ENCODE measurements at regions not wholly inside any gene's neighbourhood (a gene's known extent, or its start where the extent isn't known, plus 50 kb on each side); places are given as distances from the start of the nearest gene placed in this dataset.

DNA sequence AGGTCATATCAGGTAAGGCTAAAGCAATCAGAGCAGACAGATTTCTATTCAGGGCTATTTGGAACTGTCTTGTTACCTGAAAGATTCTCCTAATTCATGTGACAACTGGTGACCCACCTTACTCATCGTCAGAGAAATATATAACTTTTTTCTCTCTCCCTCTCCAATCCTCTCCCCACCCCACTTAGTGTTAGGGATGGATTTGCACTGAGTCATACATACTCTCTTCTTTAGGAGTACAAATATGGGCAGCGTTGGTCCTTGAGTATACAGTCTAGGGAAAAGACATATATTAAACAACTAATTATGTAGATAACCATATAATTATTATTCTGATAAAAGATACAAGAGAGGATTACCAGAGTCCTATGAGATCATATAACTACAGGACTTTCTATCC, 246.3 kb downstream of the HHIPL2 start:
- H3K27ac Mint-ChIP-seq: no peak overlapping the region
- H3K4me3 Mint-ChIP-seq: no peak overlapping the region
- CTCF ChIA-PET: no interaction called here
- no peaks in the 10 kb centered on the region for H3K27me3 Mint-ChIP-seq (ENCODE audit: low read depth)
- no peaks in the 10 kb centered on the region for H3K4me1 Mint-ChIP-seq
- TF ChIP-seq ZNF219 (CRISPR knock-in tag; IDR thresholded peaks at IDR 0.05; ENCODE audit: borderline replicate concordance) (no peak), ATF1 (CRISPR knock-in tag; IDR thresholded peaks at IDR 0.05) (no peak), CREM (CRISPR knock-in tag; IDR thresholded peaks at IDR 0.05) (no peak), NFATC4 (CRISPR knock-in tag; IDR thresholded peaks at IDR 0.05) (no peak), HMGA2 (CRISPR knock-in tag; IDR thresholded peaks at IDR 0.05) (no peak), ZNF317 (CRISPR knock-in tag; IDR thresholded peaks at IDR 0.05; ENCODE audit: borderline replicate concordance, low read depth) (no peak), GTF2I (CRISPR knock-in tag; conservative IDR thresholded peaks at IDR 0.05) (no peak)
- TF ChIP-seq, protein P1, sequence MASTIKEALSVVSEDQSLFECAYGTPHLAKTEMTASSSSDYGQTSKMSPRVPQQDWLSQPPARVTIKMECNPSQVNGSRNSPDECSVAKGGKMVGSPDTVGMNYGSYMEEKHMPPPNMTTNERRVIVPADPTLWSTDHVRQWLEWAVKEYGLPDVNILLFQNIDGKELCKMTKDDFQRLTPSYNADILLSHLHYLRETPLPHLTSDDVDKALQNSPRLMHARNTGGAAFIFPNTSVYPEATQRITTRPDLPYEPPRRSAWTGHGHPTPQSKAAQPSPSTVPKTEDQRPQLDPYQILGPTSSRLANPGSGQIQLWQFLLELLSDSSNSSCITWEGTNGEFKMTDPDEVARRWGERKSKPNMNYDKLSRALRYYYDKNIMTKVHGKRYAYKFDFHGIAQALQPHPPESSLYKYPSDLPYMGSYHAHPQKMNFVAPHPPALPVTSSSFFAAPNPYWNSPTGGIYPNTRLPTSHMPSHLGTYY (CRISPR knock-in tag; IDR thresholded peaks at IDR 0.05): no peak
- TF ChIP-seq, protein P2, sequence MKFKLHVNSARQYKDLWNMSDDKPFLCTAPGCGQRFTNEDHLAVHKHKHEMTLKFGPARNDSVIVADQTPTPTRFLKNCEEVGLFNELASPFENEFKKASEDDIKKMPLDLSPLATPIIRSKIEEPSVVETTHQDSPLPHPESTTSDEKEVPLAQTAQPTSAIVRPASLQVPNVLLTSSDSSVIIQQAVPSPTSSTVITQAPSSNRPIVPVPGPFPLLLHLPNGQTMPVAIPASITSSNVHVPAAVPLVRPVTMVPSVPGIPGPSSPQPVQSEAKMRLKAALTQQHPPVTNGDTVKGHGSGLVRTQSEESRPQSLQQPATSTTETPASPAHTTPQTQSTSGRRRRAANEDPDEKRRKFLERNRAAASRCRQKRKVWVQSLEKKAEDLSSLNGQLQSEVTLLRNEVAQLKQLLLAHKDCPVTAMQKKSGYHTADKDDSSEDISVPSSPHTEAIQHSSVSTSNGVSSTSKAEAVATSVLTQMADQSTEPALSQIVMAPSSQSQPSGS (CRISPR knock-in tag; IDR thresholded peaks at IDR 0.05; ENCODE audit: borderline replicate concordance, low read depth): no peak
- TF ChIP-seq, protein P3, sequence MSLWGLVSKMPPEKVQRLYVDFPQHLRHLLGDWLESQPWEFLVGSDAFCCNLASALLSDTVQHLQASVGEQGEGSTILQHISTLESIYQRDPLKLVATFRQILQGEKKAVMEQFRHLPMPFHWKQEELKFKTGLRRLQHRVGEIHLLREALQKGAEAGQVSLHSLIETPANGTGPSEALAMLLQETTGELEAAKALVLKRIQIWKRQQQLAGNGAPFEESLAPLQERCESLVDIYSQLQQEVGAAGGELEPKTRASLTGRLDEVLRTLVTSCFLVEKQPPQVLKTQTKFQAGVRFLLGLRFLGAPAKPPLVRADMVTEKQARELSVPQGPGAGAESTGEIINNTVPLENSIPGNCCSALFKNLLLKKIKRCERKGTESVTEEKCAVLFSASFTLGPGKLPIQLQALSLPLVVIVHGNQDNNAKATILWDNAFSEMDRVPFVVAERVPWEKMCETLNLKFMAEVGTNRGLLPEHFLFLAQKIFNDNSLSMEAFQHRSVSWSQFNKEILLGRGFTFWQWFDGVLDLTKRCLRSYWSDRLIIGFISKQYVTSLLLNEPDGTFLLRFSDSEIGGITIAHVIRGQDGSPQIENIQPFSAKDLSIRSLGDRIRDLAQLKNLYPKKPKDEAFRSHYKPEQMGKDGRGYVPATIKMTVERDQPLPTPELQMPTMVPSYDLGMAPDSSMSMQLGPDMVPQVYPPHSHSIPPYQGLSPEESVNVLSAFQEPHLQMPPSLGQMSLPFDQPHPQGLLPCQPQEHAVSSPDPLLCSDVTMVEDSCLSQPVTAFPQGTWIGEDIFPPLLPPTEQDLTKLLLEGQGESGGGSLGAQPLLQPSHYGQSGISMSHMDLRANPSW (CRISPR knock-in tag; conservative IDR thresholded peaks at IDR 0.05; ENCODE audit: low read depth): no peak
- TF ChIP-seq, protein P4, sequence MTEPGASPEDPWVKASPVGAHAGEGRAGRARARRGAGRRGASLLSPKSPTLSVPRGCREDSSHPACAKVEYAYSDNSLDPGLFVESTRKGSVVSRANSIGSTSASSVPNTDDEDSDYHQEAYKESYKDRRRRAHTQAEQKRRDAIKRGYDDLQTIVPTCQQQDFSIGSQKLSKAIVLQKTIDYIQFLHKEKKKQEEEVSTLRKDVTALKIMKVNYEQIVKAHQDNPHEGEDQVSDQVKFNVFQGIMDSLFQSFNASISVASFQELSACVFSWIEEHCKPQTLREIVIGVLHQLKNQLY (CRISPR knock-in tag; IDR thresholded peaks at IDR 0.05): no peak
- TF ChIP-seq, protein P5, sequence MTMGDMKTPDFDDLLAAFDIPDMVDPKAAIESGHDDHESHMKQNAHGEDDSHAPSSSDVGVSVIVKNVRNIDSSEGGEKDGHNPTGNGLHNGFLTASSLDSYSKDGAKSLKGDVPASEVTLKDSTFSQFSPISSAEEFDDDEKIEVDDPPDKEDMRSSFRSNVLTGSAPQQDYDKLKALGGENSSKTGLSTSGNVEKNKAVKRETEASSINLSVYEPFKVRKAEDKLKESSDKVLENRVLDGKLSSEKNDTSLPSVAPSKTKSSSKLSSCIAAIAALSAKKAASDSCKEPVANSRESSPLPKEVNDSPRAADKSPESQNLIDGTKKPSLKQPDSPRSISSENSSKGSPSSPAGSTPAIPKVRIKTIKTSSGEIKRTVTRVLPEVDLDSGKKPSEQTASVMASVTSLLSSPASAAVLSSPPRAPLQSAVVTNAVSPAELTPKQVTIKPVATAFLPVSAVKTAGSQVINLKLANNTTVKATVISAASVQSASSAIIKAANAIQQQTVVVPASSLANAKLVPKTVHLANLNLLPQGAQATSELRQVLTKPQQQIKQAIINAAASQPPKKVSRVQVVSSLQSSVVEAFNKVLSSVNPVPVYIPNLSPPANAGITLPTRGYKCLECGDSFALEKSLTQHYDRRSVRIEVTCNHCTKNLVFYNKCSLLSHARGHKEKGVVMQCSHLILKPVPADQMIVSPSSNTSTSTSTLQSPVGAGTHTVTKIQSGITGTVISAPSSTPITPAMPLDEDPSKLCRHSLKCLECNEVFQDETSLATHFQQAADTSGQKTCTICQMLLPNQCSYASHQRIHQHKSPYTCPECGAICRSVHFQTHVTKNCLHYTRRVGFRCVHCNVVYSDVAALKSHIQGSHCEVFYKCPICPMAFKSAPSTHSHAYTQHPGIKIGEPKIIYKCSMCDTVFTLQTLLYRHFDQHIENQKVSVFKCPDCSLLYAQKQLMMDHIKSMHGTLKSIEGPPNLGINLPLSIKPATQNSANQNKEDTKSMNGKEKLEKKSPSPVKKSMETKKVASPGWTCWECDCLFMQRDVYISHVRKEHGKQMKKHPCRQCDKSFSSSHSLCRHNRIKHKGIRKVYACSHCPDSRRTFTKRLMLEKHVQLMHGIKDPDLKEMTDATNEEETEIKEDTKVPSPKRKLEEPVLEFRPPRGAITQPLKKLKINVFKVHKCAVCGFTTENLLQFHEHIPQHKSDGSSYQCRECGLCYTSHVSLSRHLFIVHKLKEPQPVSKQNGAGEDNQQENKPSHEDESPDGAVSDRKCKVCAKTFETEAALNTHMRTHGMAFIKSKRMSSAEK (CRISPR knock-in tag; IDR thresholded peaks at IDR 0.05; ENCODE audit: borderline replicate concordance): no peak
- TF ChIP-seq, protein P6, sequence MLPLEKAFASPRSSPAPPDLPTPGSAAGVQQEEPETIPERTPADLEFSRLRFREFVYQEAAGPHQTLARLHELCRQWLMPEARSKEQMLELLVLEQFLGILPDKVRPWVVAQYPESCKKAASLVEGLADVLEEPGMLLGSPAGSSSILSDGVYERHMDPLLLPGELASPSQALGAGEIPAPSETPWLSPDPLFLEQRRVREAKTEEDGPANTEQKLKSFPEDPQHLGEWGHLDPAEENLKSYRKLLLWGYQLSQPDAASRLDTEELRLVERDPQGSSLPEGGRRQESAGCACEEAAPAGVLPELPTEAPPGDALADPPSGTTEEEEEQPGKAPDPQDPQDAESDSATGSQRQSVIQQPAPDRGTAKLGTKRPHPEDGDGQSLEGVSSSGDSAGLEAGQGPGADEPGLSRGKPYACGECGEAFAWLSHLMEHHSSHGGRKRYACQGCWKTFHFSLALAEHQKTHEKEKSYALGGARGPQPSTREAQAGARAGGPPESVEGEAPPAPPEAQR (CRISPR knock-in tag; IDR thresholded peaks at IDR 0.05): no peak
- no peak for ATAC-seq
- DNase-seq (ENCODE audit: low spot score): no peak
- H3K36me3 Mint-ChIP-seq: peaks cover 4% of the 10 kb centered on the region; the same call in 1 of the 2 replicates
- peaks cover 29% of the 10 kb centered on the region for H3K9me3 Mint-ChIP-seq
- POLR2A ChIA-PET: no interaction called here

DNA sequence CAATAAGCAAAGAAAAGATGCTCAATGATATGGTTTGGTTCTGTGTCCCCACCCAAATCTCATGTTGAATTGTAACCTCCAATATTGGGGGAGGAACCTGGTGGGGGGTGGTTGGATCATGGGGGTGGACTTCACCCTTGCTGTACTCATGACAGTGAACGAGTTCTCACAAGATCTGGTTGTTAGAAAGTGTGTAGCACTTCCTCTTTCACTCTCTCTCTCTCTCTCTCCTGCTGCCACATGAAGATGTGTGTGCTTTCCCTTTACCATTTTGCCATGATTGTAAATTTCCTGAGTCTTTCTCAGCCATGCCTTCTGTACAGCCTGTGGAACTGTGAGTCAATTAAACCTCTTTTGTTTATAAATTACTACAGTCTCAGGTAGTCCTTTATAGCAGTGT, 248.4 kb downstream of the HHIPL2 start:
- POLR2A ChIA-PET: no interaction called here
- CTCF ChIA-PET: no interaction called here
- peaks cover 4% of the 10 kb centered on the region; the same call in 1 of the 2 replicates for H3K36me3 Mint-ChIP-seq
- ATAC-seq (no peak), DNase-seq (ENCODE audit: low spot score) (no peak)
- H3K27me3 Mint-ChIP-seq (ENCODE audit: low read depth): no peaks in the 10 kb centered on the region
- H3K4me3 Mint-ChIP-seq: no peak overlapping the region
- peaks cover 43% of the 10 kb centered on the region for H3K9me3 Mint-ChIP-seq
- no peak overlapping the region for H3K27ac Mint-ChIP-seq
- no peaks in the 10 kb centered on the region for H3K4me1 Mint-ChIP-seq
- TF ChIP-seq KAT7 (CRISPR knock-in tag; IDR thresholded peaks at IDR 0.05; ENCODE audit: borderline replicate concordance) (no peak), JUN (CRISPR knock-in tag; IDR thresholded peaks at IDR 0.05) (no peak), SMAD3 (CRISPR knock-in tag; IDR thresholded peaks at IDR 0.05; ENCODE audit: borderline replicate concordance) (no peak), RORB (CRISPR knock-in tag; IDR thresholded peaks at IDR 0.05) (no peak), EMX1 (CRISPR knock-in tag; IDR thresholded peaks at IDR 0.05) (no peak), ZBTB21 (CRISPR knock-in tag; IDR thresholded peaks at IDR 0.05; ENCODE audit: borderline replicate concordance) (no peak)
- TF ChIP-seq, protein P2 (CRISPR knock-in tag; IDR thresholded peaks at IDR 0.05; ENCODE audit: borderline replicate concordance, low read depth): no peak
- TF ChIP-seq, protein P7, sequence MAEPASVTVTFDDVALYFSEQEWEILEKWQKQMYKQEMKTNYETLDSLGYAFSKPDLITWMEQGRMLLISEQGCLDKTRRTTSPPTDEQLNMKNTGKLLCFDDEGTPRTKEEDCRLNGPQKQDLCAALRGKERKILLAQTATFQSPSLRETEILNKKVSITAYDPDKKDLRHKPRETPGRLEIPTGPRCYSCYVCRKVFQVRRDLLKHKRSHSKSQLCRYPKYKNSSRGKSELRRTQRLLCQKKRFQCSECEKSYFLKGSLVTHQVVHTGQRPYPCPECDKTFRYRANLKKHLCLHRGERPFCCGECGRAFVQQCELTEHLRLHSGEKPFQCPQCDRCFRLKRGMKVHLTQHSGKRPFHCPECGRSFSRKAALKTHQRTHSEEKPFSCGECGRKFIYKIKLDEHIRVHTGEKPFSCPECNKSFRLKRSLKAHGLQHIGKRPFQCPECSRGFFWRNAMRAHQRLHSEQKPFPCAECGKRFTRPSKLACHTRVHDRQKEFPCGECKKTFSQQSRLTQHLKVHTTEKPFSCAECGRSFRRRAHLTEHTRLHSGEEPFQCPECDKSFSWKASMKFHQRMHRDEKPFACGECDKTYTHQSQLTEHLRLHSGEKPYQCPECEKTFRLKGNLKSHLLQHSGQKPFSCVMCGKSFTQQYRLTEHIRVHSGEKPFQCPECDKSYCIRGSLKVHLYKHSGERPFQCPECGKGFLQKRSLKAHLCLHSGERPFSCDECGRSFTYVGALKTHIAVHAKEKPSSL (CRISPR knock-in tag; conservative IDR thresholded peaks at IDR 0.05): no peak

All from WTC11 (cell line).